NCI-H1694 treated with DMSO at 0.1 percent for 48 hours (cell line): ENCODE measurements at regions not wholly inside any gene's neighbourhood (a gene's known extent, or its start where the extent isn't known, plus 50 kb on each side); places are given as distances from the start of the nearest gene placed in this dataset.
A peak's percentile ranks its signal among the peaks of the same experiment; 100 is the strongest.
"Not testable (repeated sequence)": the region's sequence is repeated elsewhere in the genome, so short reads cannot be mapped to it uniquely, and the experiment has no call there.

ENCODE experiments used
- DNase-seq: peaks from one replicate; lab custom pipeline; 2025; lab: John Stamatoyannopoulos, UW

- no peak for DNase-seq
Observed at GRCh38 chr6:85961125-85961524, 318.4 kb upstream of the SYNCRIP start.

GRCh38 chr6:85948481-85948880 lies 305.8 kb upstream of the SYNCRIP start:
- DNase-seq, result no peak

GRCh38 chr6:85945459-85946185 lies 302.9 kb upstream of the SYNCRIP start:
- DNase-seq, result peak; percentile 78

- DNase-seq, result no peak
Observed at GRCh38 chr6:85944776-85945175, 302.1 kb upstream of the SYNCRIP start.

GRCh38 chr6:85942844-85943243 lies 300.2 kb upstream of the SYNCRIP start:
- no peak for DNase-seq

- DNase-seq, result no peak
Observed at GRCh38 chr6:85936916-85937315, 294.2 kb upstream of the SYNCRIP start.

GRCh38 chr6:85923013-85923430 lies 280.3 kb upstream of the SYNCRIP start:
- peak; percentile 63 for DNase-seq

GRCh38 chr6:85920782-85921181 lies 278.1 kb upstream of the SYNCRIP start:
- peak; percentile 11 for DNase-seq

GRCh38 chr6:85917522-85917921 lies 274.8 kb upstream of the SYNCRIP start:
- no peak for DNase-seq

GRCh38 chr6:85913001-85913400 lies 270.3 kb upstream of the SYNCRIP start:
- no peak for DNase-seq

- DNase-seq, result no peak
Observed at GRCh38 chr6:85912582-85912981, 269.9 kb upstream of the SYNCRIP start.

GRCh38 chr6:85911067-85911466 lies 268.4 kb upstream of the SYNCRIP start:
- no peak for DNase-seq

GRCh38 chr6:85908120-85908519 lies 265.4 kb upstream of the SYNCRIP start:
- not testable (repeated sequence) for DNase-seq

- no peak for DNase-seq
Observed at GRCh38 chr6:85892346-85892745, 249.7 kb upstream of the SYNCRIP start.

GRCh38 chr6:85887461-85887860 lies 244.8 kb upstream of the SYNCRIP start:
- no peak for DNase-seq

GRCh38 chr6:85868685-85869084 lies 226.0 kb upstream of the SYNCRIP start:
- no peak for DNase-seq

GRCh38 chr6:85867595-85867994 lies 224.9 kb upstream of the SYNCRIP start:
- DNase-seq, result no peak

- DNase-seq, result no peak
Observed at GRCh38 chr6:85866758-85867401, 224.2 kb upstream of the SYNCRIP start.

GRCh38 chr6:85866370-85866730 lies 223.7 kb upstream of the SYNCRIP start:
- DNase-seq, result no peak

GRCh38 chr6:85865420-85866369 lies 223.0 kb upstream of the SYNCRIP start:
- no peak for DNase-seq

GRCh38 chr6:85864453-85865401 lies 222.0 kb upstream of the SYNCRIP start:
- no peak for DNase-seq
